CD4-positive, alpha-beta T cell treated with Interleukin-15 for 4 hours (primary cell): ENCODE measurements at regions not wholly inside any gene's neighbourhood (a gene's known extent, or its start where the extent isn't known, plus 50 kb on each side); places are given as distances from the start of the nearest gene placed in this dataset.
"Not testable (repeated sequence)": the region's sequence is repeated elsewhere in the genome, so short reads cannot be mapped to it uniquely, and the experiment has no call there.

Experiments
- DNase-seq: peaks from one replicate; pipeline ENCODE4 v3.0.0-alpha.2; 2020; ENCODE audit warnings: low spot score

DNA sequence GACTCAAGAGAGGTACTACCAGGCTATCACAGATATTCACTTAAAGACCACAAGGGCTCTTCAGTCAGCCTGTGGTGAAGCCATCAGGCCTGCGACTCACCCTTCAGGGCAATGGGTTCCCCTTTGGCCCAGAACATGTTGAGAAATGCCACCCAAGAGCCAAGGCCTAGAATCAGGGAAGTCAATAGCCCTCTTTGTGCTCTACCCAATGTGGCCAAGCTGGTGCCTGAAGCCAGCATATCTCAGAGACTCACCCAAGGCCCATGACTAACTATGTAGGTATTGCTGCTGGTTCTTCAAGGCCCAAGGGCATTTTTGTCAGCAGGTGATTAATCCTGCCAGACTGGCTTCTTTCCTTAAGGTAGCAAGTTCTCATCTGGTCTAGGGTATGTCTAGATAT lies 338.9 kb upstream of the SETBP1 start:
- no peak for DNase-seq

DNA sequence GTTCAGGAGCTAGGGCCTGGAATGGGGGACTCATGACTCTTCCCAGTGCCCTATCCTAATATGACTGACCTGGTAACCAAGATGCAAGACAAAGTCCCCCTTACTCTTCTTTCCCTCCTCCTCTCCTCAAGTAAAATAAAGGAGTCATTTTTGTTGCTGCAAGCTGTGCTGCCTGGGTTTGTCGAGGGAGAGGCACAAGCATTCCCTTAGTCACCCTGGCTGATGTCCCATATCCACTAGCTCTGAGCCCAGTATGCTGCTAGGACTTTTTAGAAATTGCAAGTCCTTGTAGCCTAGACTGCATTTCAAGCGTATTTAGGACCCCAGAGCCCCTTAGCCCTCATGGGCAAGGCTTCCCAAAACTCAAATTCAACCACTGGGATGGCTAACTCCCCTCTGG lies 338.5 kb upstream of the SETBP1 start:
- no peak for DNase-seq

DNA sequence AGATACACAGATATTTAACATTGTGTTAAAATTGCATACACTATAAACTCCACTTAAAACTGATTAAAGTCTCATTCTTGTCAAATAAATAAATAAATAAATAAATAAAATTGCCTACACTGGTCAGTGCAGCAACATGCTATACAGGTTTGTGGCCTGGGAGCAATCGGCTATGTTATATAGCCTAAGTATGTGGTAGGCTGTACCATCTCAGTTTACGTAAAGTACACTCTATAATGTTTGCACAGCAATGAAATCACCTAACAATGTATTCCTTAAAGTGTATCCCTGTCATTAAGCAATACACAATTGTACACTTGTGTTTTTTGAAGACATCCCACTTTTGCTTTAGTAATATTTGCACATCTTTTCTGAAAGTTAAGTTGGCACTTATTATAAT lies 337.7 kb upstream of the SETBP1 start:
- DNase-seq: no peak

DNA sequence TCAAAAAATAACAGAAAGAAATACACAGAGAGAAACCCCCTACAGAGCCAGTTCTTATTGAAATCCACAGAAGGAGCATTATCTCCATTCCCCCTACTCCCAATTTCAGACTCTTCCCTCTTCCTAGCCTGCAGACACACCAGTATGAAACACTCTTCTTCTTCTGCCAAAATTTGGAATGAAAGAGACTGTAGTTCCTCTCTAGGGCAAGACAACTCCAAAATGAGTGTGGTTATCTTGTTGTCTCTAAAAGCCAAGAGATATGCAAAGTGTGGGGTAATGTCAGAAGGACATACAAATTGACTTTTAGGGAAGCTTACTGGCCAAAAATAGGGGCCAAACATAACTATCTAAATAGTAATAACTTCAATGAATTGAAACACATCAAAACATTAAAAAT lies 337.1 kb upstream of the SETBP1 start:
- no peak for DNase-seq

DNA sequence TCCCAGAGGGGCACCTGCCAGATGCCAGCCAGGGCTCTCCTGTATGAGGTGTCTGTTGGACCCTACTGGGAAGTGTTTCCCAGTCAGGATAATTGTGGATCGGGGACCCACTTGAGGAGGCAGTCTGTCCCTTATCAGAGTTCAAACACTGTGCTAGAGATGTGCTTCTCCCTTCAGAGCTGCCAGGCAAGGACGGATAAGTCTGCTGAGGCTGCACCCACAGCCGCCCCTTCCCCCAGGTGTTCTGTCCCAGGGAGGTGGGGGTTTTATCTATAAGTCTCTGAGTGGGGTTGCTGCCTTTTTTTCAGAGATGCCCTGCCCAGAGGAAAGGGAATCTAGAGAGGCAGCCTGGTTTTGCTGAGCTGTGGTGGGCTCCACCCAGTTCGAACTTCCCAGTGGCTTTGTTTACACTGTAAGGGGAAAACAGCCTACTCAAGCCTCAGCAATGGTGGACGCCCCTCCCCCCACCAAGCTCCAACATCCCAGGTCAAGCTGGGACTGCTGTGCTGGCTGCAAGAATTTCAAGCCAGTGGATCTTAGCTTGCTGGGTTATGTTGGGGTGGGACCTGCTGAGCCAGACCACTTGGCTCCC lies 324.0 kb upstream of the SETBP1 start:
- no peak for DNase-seq

DNA sequence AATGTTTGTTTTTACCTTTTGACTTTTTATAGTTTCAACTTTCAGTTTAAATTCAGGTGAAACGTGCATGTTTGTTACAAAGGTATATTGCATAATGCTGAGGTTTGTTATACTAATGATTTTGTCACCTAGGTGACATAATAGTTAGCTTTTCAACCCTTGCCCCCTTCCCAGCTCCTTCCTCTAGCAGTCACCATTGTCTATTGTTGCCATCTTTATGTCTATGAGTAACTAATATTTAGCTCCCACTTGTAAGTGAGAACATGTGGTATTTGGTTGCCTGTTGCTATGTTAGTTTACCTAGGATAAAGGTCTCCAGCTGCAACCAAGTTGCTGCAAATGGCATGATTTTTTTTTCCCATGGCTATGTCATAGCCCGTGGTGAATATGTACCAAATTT lies 322.3 kb upstream of the SETBP1 start:
- no peak for DNase-seq

DNA sequence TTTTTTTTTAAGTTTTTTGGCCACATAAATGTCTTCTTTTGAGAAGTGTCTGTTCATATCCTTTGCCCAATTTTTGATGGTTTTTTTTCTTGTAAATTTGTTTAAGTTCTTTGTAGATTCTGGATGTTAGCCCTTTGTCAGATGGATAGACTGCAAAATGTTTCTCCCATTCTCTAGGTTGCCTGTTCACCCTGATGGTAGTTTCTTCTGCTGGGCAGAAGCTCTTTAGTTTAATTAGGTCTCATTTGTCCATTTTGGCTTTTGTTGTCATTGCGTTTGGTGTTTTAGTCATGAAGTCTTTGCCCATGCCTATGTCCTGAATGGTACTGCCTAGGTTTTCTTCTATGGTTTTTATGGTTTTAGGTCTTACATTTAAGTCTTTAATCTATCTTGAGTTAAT lies 320.9 kb upstream of the SETBP1 start:
- not testable (repeated sequence) for DNase-seq

DNA sequence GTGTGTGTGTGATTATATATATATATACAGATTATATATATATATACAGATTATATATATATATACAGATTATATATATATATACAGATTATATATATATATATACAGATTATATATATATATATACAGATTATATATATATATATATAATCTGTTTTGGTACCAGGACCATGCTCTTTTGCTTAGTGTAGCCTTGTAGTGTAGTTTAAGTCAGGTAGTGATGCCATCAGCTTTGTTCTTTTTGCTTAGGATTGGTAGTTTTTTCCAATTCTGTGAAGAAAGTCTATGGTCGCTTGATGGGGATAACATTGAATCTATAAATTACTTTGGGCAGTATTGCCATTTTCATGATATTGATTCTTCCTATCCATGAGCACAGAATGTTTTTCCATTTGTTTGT lies 318.5 kb upstream of the SETBP1 start:
- not testable (repeated sequence) for DNase-seq

DNA sequence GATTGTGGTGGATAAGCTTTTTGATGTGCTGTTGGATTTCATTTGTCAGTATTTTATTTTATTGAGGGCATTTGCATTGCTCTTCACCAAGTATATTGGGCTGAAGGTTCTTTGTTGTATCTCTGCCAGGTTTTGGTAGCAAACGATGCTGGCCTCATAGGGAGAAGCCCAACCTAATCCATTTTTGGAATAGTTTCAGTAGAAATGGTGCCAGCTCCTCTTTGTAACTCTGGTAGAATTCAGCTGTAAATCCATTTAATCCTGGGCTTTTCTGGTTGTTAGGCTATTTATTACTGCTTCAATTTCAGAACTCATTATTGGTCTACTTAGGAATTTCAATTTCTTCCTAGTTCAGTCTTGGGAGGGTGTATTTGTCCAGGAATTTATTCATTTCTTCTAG lies 309.8 kb upstream of the SETBP1 start:
- DNase-seq: no peak

DNA sequence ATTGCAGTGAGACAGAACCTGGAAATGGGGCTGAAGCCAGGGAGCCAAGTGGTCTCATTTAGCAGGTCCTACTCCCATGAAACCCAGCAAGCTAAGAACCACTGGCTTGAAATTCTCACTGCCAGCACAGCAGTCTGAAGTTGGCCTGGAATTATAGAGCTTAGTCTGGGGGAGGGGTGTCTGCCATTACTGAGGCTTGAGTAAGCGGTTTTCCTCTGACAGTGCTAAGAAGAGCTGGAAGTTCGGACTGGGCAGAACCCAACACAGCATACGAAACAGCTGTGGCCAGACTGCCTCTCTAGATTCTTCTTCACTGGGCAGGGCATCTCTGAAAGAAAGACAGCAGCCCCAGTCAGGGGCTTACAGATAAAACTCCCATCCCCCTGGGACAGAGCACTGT lies 305.7 kb upstream of the SETBP1 start:
- DNase-seq: no peak

DNA sequence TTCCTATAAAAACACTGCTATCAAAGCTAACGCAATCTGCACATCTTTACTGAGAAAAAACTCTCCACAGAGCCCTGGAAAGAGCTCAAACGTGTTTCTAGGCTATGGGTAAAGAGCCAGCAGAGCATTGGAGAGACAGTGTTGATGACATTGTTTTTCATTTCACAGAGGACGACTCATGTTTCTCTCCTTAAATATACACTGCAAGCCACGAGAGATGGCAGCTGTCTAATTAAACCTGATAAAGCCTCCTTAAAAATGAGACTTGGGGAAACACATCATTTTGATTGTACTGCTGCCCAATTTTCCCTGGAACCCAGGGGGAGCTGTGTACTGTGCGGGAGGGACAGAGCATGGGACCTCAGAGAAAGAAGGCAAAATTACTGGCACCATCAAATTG lies 294.3 kb upstream of the SETBP1 start:
- no peak for DNase-seq

DNA sequence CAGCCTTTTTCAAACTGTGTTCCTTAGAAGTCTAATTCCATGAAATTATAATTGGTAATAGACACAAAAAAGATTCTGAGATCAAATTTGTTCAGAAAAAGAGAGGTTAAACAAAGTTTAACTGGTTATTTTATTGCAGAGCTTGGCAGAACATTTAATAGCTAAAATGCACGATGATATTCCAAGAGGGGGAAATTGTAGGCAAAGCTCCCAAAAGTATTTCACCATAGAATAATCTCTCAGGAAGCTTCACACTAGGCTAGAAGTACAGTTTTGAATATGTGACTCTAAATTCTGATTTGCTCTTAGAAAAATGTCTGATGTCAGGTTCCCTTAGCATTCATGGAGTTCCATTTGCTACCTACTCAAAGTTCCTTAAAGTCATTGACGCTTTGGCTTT lies 292.4 kb upstream of the SETBP1 start:
- DNase-seq: no peak

DNA sequence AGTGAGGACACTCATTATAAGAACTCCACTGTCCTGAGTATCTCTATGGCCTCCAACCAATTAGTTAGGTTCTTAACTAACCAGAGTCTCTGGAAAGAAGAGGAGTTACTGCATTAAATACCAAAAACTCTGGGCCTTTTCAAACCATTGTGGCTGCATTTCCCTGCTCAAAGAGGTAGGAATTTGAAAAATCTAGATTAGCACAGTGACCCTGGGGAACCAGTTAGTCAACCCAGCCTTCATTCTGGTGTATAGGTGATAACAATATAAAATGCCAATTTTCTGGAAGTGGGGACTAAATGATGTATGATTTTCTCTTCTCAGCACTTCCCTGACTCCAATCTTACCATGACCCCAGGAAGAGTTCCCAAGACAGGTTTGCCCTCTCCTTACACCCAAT lies 287.8 kb upstream of the SETBP1 start:
- DNase-seq: no peak

DNA sequence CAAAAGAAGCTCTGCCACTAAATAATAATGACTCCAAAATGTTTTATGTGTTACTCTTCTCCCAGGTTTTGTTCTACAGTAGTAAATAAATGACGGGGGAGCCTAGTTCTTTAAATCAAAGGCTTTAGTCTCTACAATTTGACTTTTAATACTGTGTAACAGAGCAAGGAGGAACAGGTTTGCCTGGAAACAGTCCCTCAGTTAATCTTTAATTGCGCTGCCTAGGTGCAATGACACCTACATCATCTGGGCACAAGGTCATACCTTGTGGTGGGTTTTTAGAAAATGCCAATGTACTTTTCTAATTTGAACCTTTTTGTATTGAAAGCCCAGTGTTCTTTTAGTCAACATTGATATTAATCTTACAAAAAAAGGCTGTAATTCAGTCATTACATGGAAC lies 287.3 kb upstream of the SETBP1 start:
- no peak for DNase-seq

DNA sequence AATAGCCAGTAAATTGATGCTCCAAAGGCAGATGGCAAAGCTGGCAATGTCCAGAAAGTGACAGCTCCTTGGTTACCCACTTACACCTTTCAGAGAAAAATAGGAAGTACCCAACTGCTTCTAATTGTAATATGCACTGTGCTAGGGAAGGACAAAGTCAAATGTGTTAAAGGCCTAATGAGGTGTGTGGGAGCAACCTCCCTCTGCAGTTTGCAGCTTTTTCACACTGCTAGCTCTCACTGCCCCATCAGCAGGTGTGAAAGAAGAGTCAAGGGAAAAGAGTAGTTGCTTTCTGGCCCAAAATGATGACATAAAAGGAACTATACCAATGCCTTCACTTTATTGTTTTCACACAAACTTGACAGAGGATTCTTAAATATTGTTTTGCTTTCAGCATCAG lies 284.1 kb upstream of the SETBP1 start:
- no peak for DNase-seq

DNA sequence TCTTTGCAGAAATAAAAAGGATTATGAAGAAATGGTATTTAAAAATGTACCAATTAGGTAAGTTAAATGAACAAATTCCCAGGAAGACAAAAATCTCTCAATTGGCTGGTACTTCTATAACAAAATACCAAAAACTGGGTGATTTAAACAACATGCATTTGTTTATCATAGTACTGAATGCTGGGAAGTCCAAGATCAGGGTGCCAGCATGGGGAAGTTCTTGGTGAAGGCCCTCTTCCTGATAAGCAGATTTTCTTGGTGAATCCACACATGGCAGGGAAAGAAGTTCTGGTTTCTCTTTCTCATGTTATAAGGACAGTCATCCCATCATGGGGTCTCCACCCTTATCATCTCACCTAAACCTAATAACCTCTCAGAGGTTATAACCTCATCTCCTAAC lies 271.6 kb upstream of the SETBP1 start:
- no peak for DNase-seq

DNA sequence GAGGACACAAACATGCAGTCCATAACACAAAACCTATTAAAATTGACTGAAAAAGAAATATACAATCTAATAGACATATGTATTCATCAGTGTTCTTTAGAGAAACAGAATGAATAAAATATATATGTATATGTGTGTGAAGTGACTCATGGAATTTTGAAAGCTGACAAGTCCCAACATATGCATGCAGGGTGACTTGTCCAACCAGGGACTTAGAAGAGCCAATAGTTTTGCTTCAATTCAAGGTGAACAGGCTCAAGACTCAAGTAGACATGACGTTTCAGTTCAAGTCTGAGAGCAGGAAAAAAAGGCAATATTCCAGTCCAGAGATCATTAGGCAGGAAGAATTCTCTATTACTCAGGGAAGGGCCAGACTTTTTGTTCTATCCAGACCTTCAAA lies 271.2 kb upstream of the SETBP1 start:
- no peak for DNase-seq

DNA sequence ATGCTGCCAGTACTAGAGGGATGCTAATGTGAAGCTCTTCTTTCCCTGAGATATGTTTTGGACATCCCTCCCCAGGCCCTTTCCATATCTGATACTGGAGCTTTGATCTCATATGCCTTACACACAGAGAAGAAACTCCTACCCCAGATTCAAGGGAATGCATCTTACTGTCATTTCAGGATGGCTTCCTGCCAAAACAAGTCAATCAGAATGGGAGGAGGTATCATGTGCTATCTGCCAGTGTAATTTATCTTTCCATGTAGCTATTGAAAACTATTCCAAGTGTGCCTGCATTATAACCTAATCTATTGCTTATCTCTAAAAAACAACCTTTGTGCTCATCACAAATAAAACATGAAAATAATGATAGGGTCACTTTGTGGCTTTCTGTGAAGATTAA lies 269.9 kb upstream of the SETBP1 start:
- DNase-seq: no peak

DNA sequence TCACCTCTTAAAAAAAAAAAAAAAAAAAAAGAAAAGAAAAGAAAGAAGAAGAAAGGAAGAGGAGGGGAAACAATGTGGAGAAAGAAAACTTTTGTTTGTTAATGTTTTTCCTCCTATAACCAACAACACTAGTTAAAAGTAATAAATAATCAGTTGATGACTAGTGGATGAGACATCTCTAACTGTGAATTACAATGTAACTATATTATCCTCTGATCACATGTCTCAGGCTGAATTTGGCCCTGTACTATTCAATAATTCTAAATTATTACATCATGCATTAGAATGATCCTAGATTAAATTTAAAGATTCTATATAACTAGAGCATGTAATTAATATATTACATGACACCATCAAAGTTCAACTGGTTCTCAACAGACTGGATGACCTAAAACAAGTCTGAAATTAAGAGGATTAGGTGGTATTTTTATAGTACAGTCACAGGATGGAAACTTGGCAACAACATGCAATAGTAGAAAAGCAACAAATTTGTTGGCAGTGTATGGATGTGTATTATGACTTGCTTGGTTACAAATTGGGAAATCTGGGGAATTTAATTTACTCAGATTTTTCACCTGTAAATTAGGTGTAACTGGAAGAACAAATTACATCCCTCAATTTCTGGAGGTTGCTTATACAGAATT lies 269.3 kb upstream of the SETBP1 start:
- no peak for DNase-seq

DNA sequence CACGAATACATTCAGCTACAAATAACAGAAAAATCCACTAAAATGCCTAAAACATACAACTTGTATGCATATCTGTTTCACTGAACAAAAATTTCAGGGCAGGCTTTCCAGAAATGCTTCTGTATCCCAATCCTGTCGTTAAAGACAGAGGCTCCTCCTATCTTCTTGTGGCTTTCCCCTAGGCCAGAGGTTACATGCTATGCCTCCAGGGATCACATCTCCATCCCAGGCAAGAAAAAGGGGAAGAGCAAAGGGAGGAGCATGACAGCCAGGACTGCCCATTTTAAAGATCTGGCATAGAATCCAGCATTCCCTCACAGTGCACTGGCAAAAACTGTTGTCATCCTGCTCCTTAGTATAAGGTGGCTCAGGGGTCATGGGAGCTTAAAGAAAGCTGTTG lies 268.7 kb upstream of the SETBP1 start:
- no peak for DNase-seq

DNA sequence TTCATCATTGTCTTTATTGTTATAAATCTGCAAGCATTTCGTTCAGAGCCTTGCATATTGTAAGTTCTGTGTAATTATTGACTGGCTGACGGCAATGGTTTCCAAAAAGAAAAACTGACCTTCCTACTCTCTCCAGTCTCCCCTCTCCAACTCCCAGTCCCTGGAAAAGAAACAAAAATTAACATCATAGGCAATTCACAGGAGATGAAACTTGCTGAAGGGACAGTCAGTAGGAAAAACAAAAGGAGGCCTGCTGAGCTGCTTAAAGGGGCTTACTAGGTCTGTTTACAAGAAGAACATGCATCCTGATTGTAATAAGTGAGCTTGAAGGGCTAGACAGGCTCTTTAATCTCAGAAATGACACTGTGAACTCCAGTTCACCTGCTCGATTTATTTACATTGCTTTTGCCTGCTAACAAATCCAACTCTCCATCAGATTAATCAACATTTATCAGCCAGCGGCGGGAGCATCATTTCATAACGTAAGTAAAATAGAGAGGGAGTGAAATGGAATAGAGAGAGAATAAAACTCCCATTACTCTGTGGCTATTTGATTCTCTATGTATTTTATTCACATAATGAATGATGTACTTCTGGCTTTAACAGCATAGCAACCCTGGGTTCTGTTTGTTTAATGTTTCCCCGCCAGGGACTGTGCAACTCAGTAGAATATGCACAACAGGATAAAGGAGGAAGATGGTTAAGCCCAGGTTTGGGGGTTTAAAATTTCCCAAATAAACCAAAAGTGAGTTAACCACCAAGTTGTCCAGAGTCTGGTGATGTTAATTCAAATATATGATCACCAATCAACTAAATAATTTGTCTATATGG lies 256.7 kb upstream of the SETBP1 start:
- DNase-seq: no peak

DNA sequence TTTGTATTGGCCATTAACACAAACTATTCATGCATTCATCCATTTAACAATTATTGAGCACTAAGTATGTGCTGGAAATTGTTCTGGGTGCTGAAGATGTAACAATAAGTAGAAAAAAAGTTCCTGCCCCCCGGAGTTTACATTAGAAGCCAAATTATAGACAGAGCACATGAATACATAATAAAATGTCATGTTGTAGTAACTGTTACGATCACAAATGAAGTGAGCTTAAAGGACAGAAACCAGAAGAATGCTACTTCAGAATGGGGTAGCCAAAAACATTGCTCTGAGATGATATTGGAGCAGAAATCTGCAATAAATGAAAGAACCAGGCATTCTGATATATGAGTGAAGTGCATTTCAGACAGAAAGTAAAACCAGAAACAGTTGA lies 256.0 kb upstream of the SETBP1 start:
- DNase-seq: no peak

DNA sequence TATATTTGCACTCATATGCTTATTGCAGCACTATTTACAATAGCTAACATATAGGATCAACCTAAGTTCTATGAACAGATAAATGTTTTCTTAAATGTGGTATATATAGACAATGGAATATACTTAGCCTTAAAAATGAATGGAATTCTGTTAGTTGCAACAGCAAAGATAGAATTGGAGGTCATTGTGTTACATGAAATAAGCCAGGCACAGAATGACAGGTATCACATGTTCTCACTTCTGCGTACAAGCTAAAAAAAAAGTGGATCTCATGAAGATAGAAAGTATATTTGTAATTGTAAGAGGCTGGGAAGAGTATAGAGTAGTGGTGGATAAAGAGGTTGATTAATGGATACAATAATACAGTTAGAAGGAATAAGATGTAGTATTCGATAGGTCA lies 255.5 kb upstream of the SETBP1 start:
- no peak for DNase-seq

DNA sequence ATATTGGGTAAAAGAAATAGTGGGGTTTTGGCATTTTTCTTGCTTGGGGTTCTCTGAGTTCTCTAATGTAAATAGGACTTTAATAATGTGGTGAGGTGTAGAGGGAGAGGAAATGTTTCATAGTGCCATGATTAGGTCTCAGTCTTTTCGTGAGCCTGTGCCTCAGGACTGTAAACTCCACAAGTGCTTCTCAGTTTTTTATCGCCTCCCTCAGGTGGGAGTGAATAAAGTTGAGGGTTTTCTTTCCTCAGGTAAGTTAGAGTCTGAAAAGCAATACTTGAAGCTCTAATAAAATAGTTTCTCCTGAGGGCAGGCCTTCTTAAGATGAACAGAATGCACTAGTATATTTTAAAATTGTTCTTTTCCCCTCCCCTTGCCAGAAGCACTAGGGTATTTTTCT lies 243.1 kb upstream of the SETBP1 start:
- DNase-seq: no peak
